ENCODE measurements at regions not wholly inside any gene's neighbourhood (a gene's known extent, or its start where the extent isn't known, plus 50 kb on each side); places are given as distances from the start of the nearest gene placed in this dataset.

GRCh38 chr20:22922987-22923386 lies 112.1 kb upstream of the SSTR4 start:
- ATAC-seq: no peak

GRCh38 chr20:22924046-22924737 lies 110.9 kb upstream of the SSTR4 start:
- no peak for ATAC-seq

- ATAC-seq: no peak
Observed at GRCh38 chr20:22924949-22925612, 110.0 kb upstream of the SSTR4 start.

- no peak for ATAC-seq
Observed at GRCh38 chr20:22925613-22925983, 109.5 kb upstream of the SSTR4 start.

GRCh38 chr20:22927537-22927936 lies 107.6 kb upstream of the SSTR4 start:
- no peak for ATAC-seq

GRCh38 chr20:22928679-22929078 lies 106.4 kb upstream of the SSTR4 start:
- no peak for ATAC-seq

- ATAC-seq: no peak
Observed at GRCh38 chr20:22929661-22930060, 105.5 kb upstream of the SSTR4 start.

- ATAC-seq: no peak
Observed at GRCh38 chr20:22931653-22932608, 103.2 kb upstream of the SSTR4 start.

- ATAC-seq: no peak
Observed at GRCh38 chr20:22939181-22939580, 95.9 kb upstream of the SSTR4 start.

- no peak for ATAC-seq
Observed at GRCh38 chr20:22940350-22940749, 94.8 kb upstream of the SSTR4 start.

GRCh38 chr20:22941550-22941949 lies 93.6 kb upstream of the SSTR4 start:
- no peak for ATAC-seq

- no peak for ATAC-seq
Observed at GRCh38 chr20:22942742-22943141, 92.4 kb upstream of the SSTR4 start.

- ATAC-seq: no peak
Observed at GRCh38 chr20:22944062-22944461, 91.0 kb upstream of the SSTR4 start.

- no peak for ATAC-seq
Observed at GRCh38 chr20:22944936-22945335, 90.2 kb upstream of the SSTR4 start.

GRCh38 chr20:22946596-22946995 lies 88.5 kb upstream of the SSTR4 start:
- ATAC-seq: no peak

GRCh38 chr20:22949331-22950109 lies 85.6 kb upstream of the SSTR4 start:
- no peak for ATAC-seq

GRCh38 chr20:22951966-22952365 lies 83.1 kb upstream of the SSTR4 start:
- no peak for ATAC-seq

GRCh38 chr20:22954661-22955060 lies 80.5 kb upstream of the SSTR4 start:
- ATAC-seq: no peak

- no peak for ATAC-seq
Observed at GRCh38 chr20:22958390-22958789, 76.7 kb upstream of the SSTR4 start.

- no peak for ATAC-seq
Observed at GRCh38 chr20:22962567-22963439, 72.3 kb upstream of the SSTR4 start.

- ATAC-seq: no peak
Observed at GRCh38 chr20:22963581-22963980, 71.5 kb upstream of the SSTR4 start.
